ENCODE measurements at regions not wholly inside any gene's neighbourhood (a gene's known extent, or its start where the extent isn't known, plus 50 kb on each side); places are given as distances from the start of the nearest gene placed in this dataset.

GRCh38 chr17:21517538-21518293 lies 141.6 kb downstream of the KCNJ12 start:
- intact Hi-C loops (cut with DNase I) = loop anchor here in 3 of 4 donors (10.0 kb wide), 2 partner anchors 233 to 403 kb away; partner anchors contain the start of gene MAP2K3 (in 1 of the 3)
- DNase-seq (no peak), ATAC-seq (no peak)
- Histone ChIP-seq H3K9me3 (ENCODE audit: control insufficient read depth, low read length) (no peaks in the 10 kb centered on the region), H3K4me1 (ENCODE audit: control insufficient read depth, insufficient read depth, low read length) (no peaks in the 10 kb centered on the region), H3K27ac (ENCODE audit: low read length) (no peak overlapping the region), H3K4me3 (ENCODE audit: low read length) (no peak overlapping the region), H3K27me3 (ENCODE audit: control insufficient read depth, insufficient read depth) (no peaks in the 10 kb centered on the region)
- WGBS = 59% methylated on average over 9 of the region's 9 CpGs

GRCh38 chr17:21522755-21523336 lies 146.7 kb downstream of the KCNJ12 start:
- 78% methylated on average over 8 of the region's 8 CpGs for WGBS
- no peak for DNase-seq
- ATAC-seq = peak in 1 of 2 donors; percentile 17
- intact Hi-C loops (cut with DNase I) = no loop called here
- H3K27me3 ChIP-seq (ENCODE audit: control insufficient read depth, insufficient read depth) = no peaks in the 10 kb centered on the region
- H3K4me3 ChIP-seq (ENCODE audit: low read length) = no peak overlapping the region
- no peaks in the 10 kb centered on the region for H3K4me1 ChIP-seq (ENCODE audit: control insufficient read depth, insufficient read depth, low read length)
- no peaks in the 10 kb centered on the region for H3K9me3 ChIP-seq (ENCODE audit: control insufficient read depth, low read length)
- H3K27ac ChIP-seq (ENCODE audit: low read length) = no peak overlapping the region

GRCh38 chr17:21523497-21524210 lies 147.5 kb downstream of the KCNJ12 start:
- no peak overlapping the region for H3K4me3 ChIP-seq (ENCODE audit: low read length)

GRCh38 chr17:21524211-21524591 lies 148.0 kb downstream of the KCNJ12 start:
- WGBS = 45% methylated on average over 12 of the region's 12 CpGs
- DNase-seq (no peak), ATAC-seq (peak; percentile 67 to 77)
- intact Hi-C loops (cut with DNase I) = no loop called here
- no peaks in the 10 kb centered on the region for H3K4me1 ChIP-seq (ENCODE audit: control insufficient read depth, insufficient read depth, low read length)
- H3K27me3 ChIP-seq (ENCODE audit: control insufficient read depth, insufficient read depth) = no peaks in the 10 kb centered on the region
- H3K27ac ChIP-seq (ENCODE audit: low read length) = no peak overlapping the region
- H3K4me3 ChIP-seq (ENCODE audit: low read length) = no peak overlapping the region
- no peaks in the 10 kb centered on the region for H3K9me3 ChIP-seq (ENCODE audit: control insufficient read depth, low read length)

More at GRCh38 chr17:21523497-21524210, 147.5 kb downstream of the KCNJ12 start:
- H3K27me3 ChIP-seq (ENCODE audit: control insufficient read depth, insufficient read depth) = no peaks in the 10 kb centered on the region
- WGBS = 58% methylated on average over 7 of the region's 7 CpGs
- no peaks in the 10 kb centered on the region for H3K4me1 ChIP-seq (ENCODE audit: control insufficient read depth, insufficient read depth, low read length)
- intact Hi-C loops (cut with DNase I) = no loop called here
- no peaks in the 10 kb centered on the region for H3K9me3 ChIP-seq (ENCODE audit: control insufficient read depth, low read length)
- no peak overlapping the region for H3K27ac ChIP-seq (ENCODE audit: low read length)
- no peak for DNase-seq
- ATAC-seq = peak; percentile 12 to 25

- H3K27ac ChIP-seq (ENCODE audit: low read length) = no peak overlapping the region
- whole genome bisulfite sequencing = 84% methylated on average over 8 of the region's 8 CpGs
- intact Hi-C loops (cut with DNase I) = no loop called here
- H3K27me3 ChIP-seq (ENCODE audit: control insufficient read depth, insufficient read depth) = no peaks in the 10 kb centered on the region
- DNase-seq (no peak), ATAC-seq (no peak)
- no peaks in the 10 kb centered on the region for H3K9me3 ChIP-seq (ENCODE audit: control insufficient read depth, low read length)
- no peaks in the 10 kb centered on the region for H3K4me1 ChIP-seq (ENCODE audit: control insufficient read depth, insufficient read depth, low read length)
- no peak overlapping the region for H3K4me3 ChIP-seq (ENCODE audit: low read length)
These were observed 149.4 kb downstream of the KCNJ12 start for GRCh38 chr17:21525464-21526130.

GRCh38 chr17:21528031-21528695 lies 152.0 kb downstream of the KCNJ12 start:
- intact Hi-C loops (cut with DNase I) = no loop called here
- Histone ChIP-seq H3K27me3 (ENCODE audit: control insufficient read depth, insufficient read depth) (no peaks in the 10 kb centered on the region), H3K4me1 (ENCODE audit: control insufficient read depth, insufficient read depth, low read length) (no peaks in the 10 kb centered on the region), H3K4me3 (ENCODE audit: low read length) (no peak overlapping the region), H3K27ac (ENCODE audit: low read length) (no peak overlapping the region), H3K9me3 (ENCODE audit: control insufficient read depth, low read length) (no peaks in the 10 kb centered on the region)
- WGBS = 69% methylated on average over 9 of the region's 9 CpGs
- peak in 1 of 2 donors; percentile 35 for ATAC-seq
- no peak for DNase-seq

GRCh38 chr17:21530311-21530710 lies 154.2 kb downstream of the KCNJ12 start:
- H3K27me3 ChIP-seq (ENCODE audit: control insufficient read depth, insufficient read depth) = no peaks in the 10 kb centered on the region
- ATAC-seq (peak in 1 of 2 donors; percentile 72), DNase-seq (no peak)
- WGBS = 54% methylated on average over 5 of the region's 5 CpGs
- no peak overlapping the region for H3K4me3 ChIP-seq (ENCODE audit: low read length)
- no peaks in the 10 kb centered on the region for H3K4me1 ChIP-seq (ENCODE audit: control insufficient read depth, insufficient read depth, low read length)
- H3K27ac ChIP-seq (ENCODE audit: low read length) = no peak overlapping the region
- no peaks in the 10 kb centered on the region for H3K9me3 ChIP-seq (ENCODE audit: control insufficient read depth, low read length)
- intact Hi-C loops (cut with DNase I) = no loop called here

- no peaks in the 10 kb centered on the region for H3K27me3 ChIP-seq (ENCODE audit: control insufficient read depth, insufficient read depth)
- no peak overlapping the region for H3K27ac ChIP-seq (ENCODE audit: low read length)
- 94% methylated on average over 9 of the region's 9 CpGs for WGBS
- no peak for ATAC-seq
- no peak overlapping the region for H3K4me3 ChIP-seq (ENCODE audit: low read length)
- H3K4me1 ChIP-seq (ENCODE audit: control insufficient read depth, insufficient read depth, low read length) = no peaks in the 10 kb centered on the region
- intact Hi-C loops (cut with DNase I) = no loop called here
- no peak for DNase-seq
- H3K9me3 ChIP-seq (ENCODE audit: control insufficient read depth, low read length) = no peaks in the 10 kb centered on the region
These were observed 154.7 kb downstream of the KCNJ12 start for GRCh38 chr17:21530841-21531240.

GRCh38 chr17:21532763-21533385 lies 156.7 kb downstream of the KCNJ12 start:
- no peaks in the 10 kb centered on the region for H3K4me1 ChIP-seq (ENCODE audit: control insufficient read depth, insufficient read depth, low read length)
- ATAC-seq = no peak

GRCh38 chr17:21535686-21536375 lies 156.5 kb upstream of the KCNJ18 start:
- no peaks in the 10 kb centered on the region for H3K4me1 ChIP-seq (ENCODE audit: control insufficient read depth, insufficient read depth, low read length)
- intact Hi-C loops (cut with DNase I) = no loop called here
- no peaks in the 10 kb centered on the region for H3K27me3 ChIP-seq (ENCODE audit: control insufficient read depth, insufficient read depth)
- H3K9me3 ChIP-seq (ENCODE audit: control insufficient read depth, low read length) = no peaks in the 10 kb centered on the region
- H3K27ac ChIP-seq (ENCODE audit: low read length) = no peak overlapping the region
- H3K4me3 ChIP-seq (ENCODE audit: low read length) = no peak overlapping the region
- ATAC-seq (no peak), DNase-seq (no peak)
- WGBS = 67% methylated on average over 1 of the region's 1 CpG

More at GRCh38 chr17:21532763-21533385, 156.7 kb downstream of the KCNJ12 start:
- Histone ChIP-seq H3K9me3 (ENCODE audit: control insufficient read depth, low read length) (no peaks in the 10 kb centered on the region), H3K4me3 (ENCODE audit: low read length) (no peak overlapping the region), H3K27me3 (ENCODE audit: control insufficient read depth, insufficient read depth) (no peaks in the 10 kb centered on the region), H3K27ac (ENCODE audit: low read length) (no peak overlapping the region)
- 91% methylated on average over 9 of the region's 9 CpGs for WGBS
- DNase-seq = no peak
- intact Hi-C loops (cut with DNase I) = no loop called here

All from right cardiac atrium (tissue), 5 donors.